ENCODE measurements at regions not wholly inside any gene's neighbourhood (a gene's known extent, or its start where the extent isn't known, plus 50 kb on each side); places are given as distances from the start of the nearest gene placed in this dataset.

- no peak for TF ChIP-seq CTCF (IDR thresholded peaks at IDR 0.05)
- TF ChIP-seq ZFX (IDR thresholded peaks at IDR 0.05; ENCODE audit: borderline replicate concordance): no peak
- H3K27ac ChIP-seq: no peak overlapping the region
Measured at GRCh38 chr7:106591146-106591545, 69.8 kb downstream of the CCDC71L start.

- TF ChIP-seq ZFX (IDR thresholded peaks at IDR 0.05; ENCODE audit: borderline replicate concordance) (no peak), CTCF (IDR thresholded peaks at IDR 0.05) (no peak)
- H3K27ac ChIP-seq: no peak overlapping the region
Measured at GRCh38 chr7:106590209-106590816, 70.6 kb downstream of the CCDC71L start.

GRCh38 chr7:106589198-106589879 is 71.6 kb downstream of the CCDC71L start:
- TF ChIP-seq CTCF (IDR thresholded peaks at IDR 0.05) (no peak), ZFX (IDR thresholded peaks at IDR 0.05; ENCODE audit: borderline replicate concordance) (no peak)
- no peak overlapping the region for H3K27ac ChIP-seq

GRCh38 chr7:106588422-106589197 is 72.3 kb downstream of the CCDC71L start:
- no peak for TF ChIP-seq ZFX (IDR thresholded peaks at IDR 0.05; ENCODE audit: borderline replicate concordance)
- no peak for TF ChIP-seq CTCF (IDR thresholded peaks at IDR 0.05)
- H3K27ac ChIP-seq: no peak overlapping the region

- no peak overlapping the region for H3K27ac ChIP-seq
- no peak for TF ChIP-seq CTCF (IDR thresholded peaks at IDR 0.05)
- TF ChIP-seq ZFX (IDR thresholded peaks at IDR 0.05; ENCODE audit: borderline replicate concordance): no peak
Measured at GRCh38 chr7:106584914-106585759, 75.8 kb downstream of the CCDC71L start.

GRCh38 chr7:106583706-106584690 is 77.0 kb downstream of the CCDC71L start:
- no peak overlapping the region for H3K27ac ChIP-seq
- TF ChIP-seq CTCF (IDR thresholded peaks at IDR 0.05) (no peak), ZFX (IDR thresholded peaks at IDR 0.05; ENCODE audit: borderline replicate concordance) (no peak)

All from 22Rv1 (cell line).